ENCODE measurements at regions not wholly inside any gene's neighbourhood (a gene's known extent, or its start where the extent isn't known, plus 50 kb on each side); places are given as distances from the start of the nearest gene placed in this dataset.

- Histone ChIP-seq H3K9me2 (replicated peaks; ENCODE audit: insufficient read depth, low read length) (no peaks in the 10 kb centered on the region), H4K20me1 (ENCODE audit: low read depth, low read length) (no peaks in the 10 kb centered on the region)
These were observed 107.8 kb upstream of the ESR1 start for GRCh38 chr6:151699719-151700118.

GRCh38 chr6:151701911-151702562 is 105.4 kb upstream of the ESR1 start:
- Histone ChIP-seq H3K9me3 (ENCODE audit: insufficient read depth, low read length) (no peaks in the 10 kb centered on the region), H3K9me2 (replicated peaks; ENCODE audit: insufficient read depth, low read length) (no peaks in the 10 kb centered on the region), H3K4me3 (ENCODE audit: insufficient read depth, low read length, poor library complexity, severe bottlenecking) (no peak overlapping the region), H3F3A (ENCODE audit: insufficient read depth) (no peaks in the 10 kb centered on the region), H3K36me3 (ENCODE audit: low read length) (no peaks in the 10 kb centered on the region), H2AFZ (ENCODE audit: low read depth, low read length, severe bottlenecking) (no peak overlapping the region), H4K20me1 (ENCODE audit: low read depth, low read length) (no peaks in the 10 kb centered on the region), H3K9ac (ENCODE audit: low read length) (no peak overlapping the region), H3K79me2 (ENCODE audit: insufficient read depth, low read length) (no peaks in the 10 kb centered on the region), H3K27ac (ENCODE audit: low read depth, low read length) (no peak overlapping the region), H3K27me3 (ENCODE audit: low read length) (no peaks in the 10 kb centered on the region), H3K4me2 (ENCODE audit: low read depth, low read length, poor library complexity, severe bottlenecking) (no peak overlapping the region)
- TF ChIP-seq EZH2phosphoT487 (conservative IDR thresholded peaks at IDR 0.05; ENCODE audit: low read length) (no peak), CTCF (IDR thresholded peaks at IDR 0.05; ENCODE audit: insufficient read depth, low read length, poor library complexity, severe bottlenecking) (no peak)

More at GRCh38 chr6:151699719-151700118, 107.8 kb upstream of the ESR1 start:
- Histone ChIP-seq H3K9me3 (ENCODE audit: insufficient read depth, low read length) (no peaks in the 10 kb centered on the region), H3K27me3 (ENCODE audit: low read length) (no peaks in the 10 kb centered on the region), H3K36me3 (ENCODE audit: low read length) (no peaks in the 10 kb centered on the region), H3K9ac (ENCODE audit: low read length) (no peak overlapping the region), H3F3A (ENCODE audit: insufficient read depth) (no peaks in the 10 kb centered on the region), H3K4me3 (ENCODE audit: insufficient read depth, low read length, poor library complexity, severe bottlenecking) (no peak overlapping the region), H3K79me2 (ENCODE audit: insufficient read depth, low read length) (no peaks in the 10 kb centered on the region), H3K27ac (ENCODE audit: low read depth, low read length) (no peak overlapping the region), H2AFZ (ENCODE audit: low read depth, low read length, severe bottlenecking) (no peak overlapping the region), H3K4me2 (ENCODE audit: low read depth, low read length, poor library complexity, severe bottlenecking) (no peak overlapping the region)
- TF ChIP-seq CTCF (IDR thresholded peaks at IDR 0.05; ENCODE audit: insufficient read depth, low read length, poor library complexity, severe bottlenecking), result no peak

GRCh38 chr6:151702851-151703658 is 104.4 kb upstream of the ESR1 start:
- Histone ChIP-seq H3K36me3 (ENCODE audit: low read length) (no peaks in the 10 kb centered on the region), H2AFZ (ENCODE audit: low read depth, low read length, severe bottlenecking) (no peak overlapping the region), H3K9ac (ENCODE audit: low read length) (no peak overlapping the region), H3K4me2 (ENCODE audit: low read depth, low read length, poor library complexity, severe bottlenecking) (no peak overlapping the region), H3K9me3 (ENCODE audit: insufficient read depth, low read length) (no peaks in the 10 kb centered on the region), H3K9me2 (replicated peaks; ENCODE audit: insufficient read depth, low read length) (no peaks in the 10 kb centered on the region), H4K20me1 (ENCODE audit: low read depth, low read length) (no peaks in the 10 kb centered on the region), H3F3A (ENCODE audit: insufficient read depth) (no peaks in the 10 kb centered on the region), H3K27ac (ENCODE audit: low read depth, low read length) (no peak overlapping the region), H3K79me2 (ENCODE audit: insufficient read depth, low read length) (no peaks in the 10 kb centered on the region), H3K27me3 (ENCODE audit: low read length) (no peaks in the 10 kb centered on the region), H3K4me3 (ENCODE audit: insufficient read depth, low read length, poor library complexity, severe bottlenecking) (no peak overlapping the region)
- TF ChIP-seq CTCF (IDR thresholded peaks at IDR 0.05; ENCODE audit: insufficient read depth, low read length, poor library complexity, severe bottlenecking) (no peak), EZH2phosphoT487 (conservative IDR thresholded peaks at IDR 0.05; ENCODE audit: low read length) (no peak)

All from SU-DHL-6 (cell line).